RWPE2 (cell line): ENCODE measurements at regions not wholly inside any gene's neighbourhood (a gene's known extent, or its start where the extent isn't known, plus 50 kb on each side); places are given as distances from the start of the nearest gene placed in this dataset.

ENCODE experiments used
- ATAC-seq: fragments of 200-7000 bp; cut with Tn5 transposase; 3 replicates; pipeline ENCODE4 v1.9.1; 2021; ENCODE audit warnings: low read depth
- DNase-seq: peaks from one replicate; pipeline ENCODE4 v3.0.0-alpha.2; 2020; ENCODE audit warnings: low spot score
- H3K27ac ChIP-seq: fragments of 450-650 bp; 2 replicates; pipeline ENCODE4 v1.5.1; 2017; ENCODE audit warnings: mild to moderate bottlenecking; ENCODE audit not compliant: poor library complexity, severe bottlenecking
- H3K27me3 ChIP-seq: fragments of 250-450 bp; sonication (Bioruptor Pico); 2 replicates; pipeline ENCODE4 v1.5.1; 2021; ENCODE audit warnings: mild to moderate bottlenecking, moderate library complexity; ENCODE audit not compliant: insufficient read depth, poor library complexity, severe bottlenecking
- H3K36me3 ChIP-seq: fragments of 250-450 bp; sonication (Bioruptor Pico); 2 replicates; pipeline ENCODE4 v1.5.1; 2020; ENCODE audit warnings: low read depth, mild to moderate bottlenecking, moderate library complexity
- H3K4me1 ChIP-seq: fragments of 250-450 bp; sonication (Bioruptor Pico); 2 replicates; pipeline ENCODE4 v1.5.1; 2021; ENCODE audit warnings: mild to moderate bottlenecking, moderate library complexity; ENCODE audit not compliant: insufficient read depth, poor library complexity, severe bottlenecking
- H3K4me3 ChIP-seq: fragments of 250-450 bp; sonication (Bioruptor Pico); 2 replicates; pipeline ENCODE4 v1.5.1; 2021; ENCODE audit warnings: mild to moderate bottlenecking, moderate library complexity; ENCODE audit not compliant: severe bottlenecking
- H3K9me3 ChIP-seq: fragments of 250-450 bp; sonication (Bioruptor Pico); 2 replicates; pipeline ENCODE4 v1.5.1; 2021; ENCODE audit warnings: mild to moderate bottlenecking, moderate library complexity; ENCODE audit not compliant: severe bottlenecking
- CTCF ChIP-seq: fragments of 450-650 bp; IDR thresholded peaks from one replicate; pipeline ENCODE4 v1.5.1; 2017; ENCODE audit warnings: mild to moderate bottlenecking, moderate library complexity; ENCODE audit not compliant: poor library complexity, severe bottlenecking

DNA sequence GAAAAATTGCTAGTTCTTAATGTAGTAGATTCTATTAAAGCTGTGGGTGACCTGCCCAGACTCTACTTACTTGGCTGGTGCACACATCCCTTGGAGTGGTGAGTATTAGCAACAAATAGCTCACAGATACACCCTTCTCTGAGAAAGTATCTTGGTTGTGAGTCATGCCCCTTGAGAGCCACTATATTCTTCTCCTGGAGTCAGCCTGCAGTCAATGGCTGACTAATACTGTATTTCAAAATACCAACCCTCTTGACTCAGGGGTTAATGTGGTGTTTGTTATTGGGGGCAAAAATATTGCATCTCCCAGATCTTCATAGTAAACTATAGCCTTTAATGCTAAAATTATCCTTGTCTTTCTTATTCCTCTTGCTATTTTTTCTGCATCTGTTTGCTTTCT lies 354.9 kb downstream of the BMPER start:
- TF ChIP-seq CTCF, result no peak
- Histone ChIP-seq H3K4me3 (no peak overlapping the region), H3K27me3 (no peaks in the 10 kb centered on the region), H3K9me3 (no peaks in the 10 kb centered on the region), H3K4me1 (peaks cover 8% of the 10 kb centered on the region), H3K36me3 (no peaks in the 10 kb centered on the region), H3K27ac (no peak overlapping the region)
- DNase-seq, result no peak
- peak; percentile 100 for ATAC-seq

DNA sequence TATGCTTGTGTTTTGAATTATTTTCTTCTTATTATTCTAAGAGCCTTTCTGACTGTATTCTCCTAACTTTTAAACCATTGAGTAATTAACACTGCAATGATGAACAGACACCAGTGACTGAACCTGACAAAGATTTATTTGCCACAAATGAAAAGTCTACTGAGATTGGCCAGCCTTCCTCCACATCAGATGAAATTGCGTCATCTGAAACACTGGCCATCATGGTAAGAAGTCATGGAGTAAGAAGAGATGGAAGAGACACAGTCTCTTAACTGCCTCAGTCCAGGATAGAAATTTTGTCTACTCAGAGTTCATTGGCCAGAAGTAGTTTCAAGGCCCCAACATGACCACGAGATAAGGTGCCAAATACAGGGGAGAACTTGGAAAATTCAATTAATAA lies 357.8 kb downstream of the BMPER start:
- Histone ChIP-seq H3K4me1 (peaks cover 8% of the 10 kb centered on the region), H3K27me3 (no peaks in the 10 kb centered on the region), H3K4me3 (no peak overlapping the region), H3K9me3 (no peaks in the 10 kb centered on the region), H3K36me3 (no peaks in the 10 kb centered on the region), H3K27ac (no peak overlapping the region)
- no peak for TF ChIP-seq CTCF
- no peak for DNase-seq
- no peak for ATAC-seq

DNA sequence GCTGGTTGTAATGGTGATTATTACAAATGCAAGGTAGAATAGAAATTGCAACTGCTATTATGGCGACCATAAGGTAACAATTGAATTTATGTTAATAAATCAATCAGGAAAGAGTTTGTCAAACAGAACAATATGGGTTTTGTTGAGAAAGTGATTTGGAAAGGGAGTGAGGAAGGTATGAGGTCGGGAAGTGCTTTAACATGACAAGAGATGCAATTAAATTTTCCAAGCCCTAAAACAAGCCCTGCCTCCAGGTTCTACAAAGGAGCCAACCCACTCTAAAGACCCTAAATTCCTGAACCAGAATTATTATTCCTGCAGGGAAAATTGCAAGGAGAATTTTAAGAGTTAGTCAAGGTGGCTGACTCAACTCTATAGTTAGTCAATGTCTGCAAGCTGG lies 363.7 kb downstream of the BMPER start:
- Histone ChIP-seq H3K4me1 (no peaks in the 10 kb centered on the region), H3K9me3 (no peaks in the 10 kb centered on the region), H3K27ac (no peak overlapping the region), H3K4me3 (no peak overlapping the region), H3K36me3 (no peaks in the 10 kb centered on the region), H3K27me3 (no peaks in the 10 kb centered on the region)
- DNase-seq (no peak), ATAC-seq (no peak)
- no peak for TF ChIP-seq CTCF

DNA sequence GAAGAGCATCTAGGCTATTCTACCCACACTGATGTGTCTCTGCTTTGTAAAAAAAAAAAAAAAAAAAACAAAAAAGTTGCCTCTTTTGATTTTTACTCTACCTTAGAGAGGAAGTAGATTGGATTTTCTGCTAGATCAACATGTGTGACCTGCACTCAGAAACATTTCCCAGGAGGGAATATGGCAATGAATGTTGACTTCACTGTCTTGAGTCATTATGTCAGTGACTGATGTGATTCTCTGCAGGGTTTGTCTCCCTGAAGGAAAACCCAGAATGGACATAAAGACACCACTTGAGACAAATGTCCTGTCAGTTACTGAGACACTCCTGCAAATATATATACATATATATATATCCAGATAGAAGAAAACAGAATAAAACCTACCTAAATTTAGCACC lies 370.3 kb downstream of the BMPER start:
- no peak for TF ChIP-seq CTCF

DNA sequence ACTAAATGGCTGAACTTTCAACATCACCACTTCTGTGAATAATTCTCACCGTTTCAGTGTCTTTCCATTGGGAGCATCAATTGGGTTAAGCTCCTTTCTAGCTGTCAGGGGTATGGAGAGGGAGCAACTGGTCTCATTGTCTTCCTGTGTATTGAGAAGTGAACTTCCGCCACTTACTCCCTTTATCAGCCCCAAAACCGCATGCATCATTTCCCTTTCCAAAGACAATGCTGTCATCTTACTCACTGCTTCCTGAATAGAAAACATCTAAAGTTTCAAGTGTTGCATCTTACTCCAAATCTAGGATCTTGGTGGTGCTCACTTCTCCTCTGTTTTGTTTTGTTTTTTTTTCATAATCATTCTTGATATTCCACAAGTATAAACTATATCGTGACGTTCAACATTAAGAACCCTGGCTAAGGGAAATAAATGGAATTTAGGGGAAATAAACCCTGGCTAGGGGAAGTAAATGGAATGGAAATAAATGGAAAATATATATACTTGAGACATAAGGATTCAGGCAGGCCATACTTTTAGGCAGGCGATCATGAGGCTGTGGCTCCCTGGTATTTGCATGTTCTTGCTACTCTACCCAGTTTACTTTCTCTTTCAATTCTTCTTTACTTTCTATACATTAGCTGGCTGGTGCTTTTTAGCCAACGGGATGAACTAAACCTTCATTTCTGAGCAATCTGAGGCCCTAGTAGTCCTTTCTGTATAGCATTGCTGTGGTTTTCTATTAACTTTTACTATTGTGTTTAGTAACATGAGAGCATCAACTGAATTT lies 371.9 kb downstream of the BMPER start:
- no peaks in the 10 kb centered on the region for H3K4me1 ChIP-seq
- no peaks in the 10 kb centered on the region for H3K27me3 ChIP-seq
- H3K36me3 ChIP-seq, result no peaks in the 10 kb centered on the region
- ATAC-seq (0 out of 3 replicates have a peak, but pooled peaks have one; percentile 23), DNase-seq (no peak)
- H3K9me3 ChIP-seq, result no peaks in the 10 kb centered on the region
- no peak overlapping the region for H3K27ac ChIP-seq
- H3K4me3 ChIP-seq, result no peak overlapping the region
- TF ChIP-seq CTCF, result no peak

More for the DNA sequence above, 370.3 kb downstream of the BMPER start:
- DNase-seq, result no peak
- H3K36me3 ChIP-seq, result no peaks in the 10 kb centered on the region
- H3K9me3 ChIP-seq, result no peaks in the 10 kb centered on the region
- ATAC-seq, result no peak
- H3K27me3 ChIP-seq, result no peaks in the 10 kb centered on the region
- no peak overlapping the region for H3K4me3 ChIP-seq
- H3K4me1 ChIP-seq, result no peaks in the 10 kb centered on the region
- no peak overlapping the region for H3K27ac ChIP-seq
